Adrenal gland (tissue), 9 donors: ENCODE measurements at regions not wholly inside any gene's neighbourhood (a gene's known extent, or its start where the extent isn't known, plus 50 kb on each side); places are given as distances from the start of the nearest gene placed in this dataset.

Experiments
- DNase-seq, 7 donors: peaks; one replicate each; pipeline ENCODE4 v3.0.0-alpha.2; 2019 to 2020
- H3K27ac ChIP-seq, 5 donors: fragments of 200-600 bp; sonication (generic) in 4 of 5; 1 replicate in 3 of 5; 2 replicates in 2 of 5; pipeline versions ENCODE4 v1.5.1 to v1.8.0; 2016 to 2020; ENCODE audit warnings: mild to moderate bottlenecking in 1 of 5
- H3K27me3 ChIP-seq: fragments of 200-600 bp; 2 replicates; pipeline ENCODE4 v1.8.0; 2021
- H3K36me3 ChIP-seq, 2 donors: fragments of 200-600 bp; replicated peaks in 1 of 2; 1 replicate in 1 of 2; 2 replicates in 1 of 2; pipeline versions ENCODE4 v1.5.1 to v1.8.0; 2018 to 2022
- H3K4me1 ChIP-seq, 2 donors: fragments of 200-600 bp; replicated peaks in 1 of 2; 1 replicate in 1 of 2; 2 replicates in 1 of 2; pipeline versions ENCODE4 v1.5.1 to v1.8.0; 2018 to 2021
- H3K4me3 ChIP-seq, 4 donors: fragments of 200-600 bp; sonication (generic) in 3 of 4; one replicate each; pipeline ENCODE4 v1.5.1; 2016 to 2018
- H3K9me3 ChIP-seq, 3 donors: fragments of 200-600 bp; sonication (generic) in 1 of 3; replicated peaks in 1 of 3; 1 replicate in 2 of 3; 2 replicates in 1 of 3; pipeline versions ENCODE4 v1.5.1 to v1.8.0; 2016 to 2021
- POLR2A ChIP-seq, 2 donors: fragments of 450-650 bp; IDR thresholded peaks; one replicate each; pipeline ENCODE4 v1.6.1; 2017; ENCODE audit warnings: antibody characterized with exemption in 2 of 2, mild to moderate bottlenecking in 2 of 2, moderate library complexity in 1 of 2
- WGBS, 4 donors: extraction: QIAGEN DNeasy Blood & Tissue Kit in 2 of 4; methylation state at CpG; one replicate each; pipeline versions ENCODE4 v1.1.5 to v1.1.7; 2013 to 2017; 5-methylcytosine and 5-hydroxymethylcytosine counted together
- intact Hi-C, 2 donors: fragments of 100-400 bp; cut with DNase I; formaldehyde crosslinking; loops; one replicate each; pipeline versions ENCODE4 v1.14.1 to v1.15.0; 2022 to 2023
- TF ChIP-seq, protein P1 (sequence below), 6 experiments: fragments of 450-650 bp in 4 of 6; fragments of 200-600 bp in 2 of 6; sonication (generic) in 1 of 6; IDR thresholded peaks; 1 replicate in 5 of 6; 2 replicates in 1 of 6; pipeline versions ENCODE4 v1.5.1 to v1.8.0; 2016 to 2021; ENCODE audit warnings: antibody characterized with exemption in 6 of 6, mild to moderate bottlenecking in 2 of 6, moderate library complexity in 1 of 6
- donor health status: healthy with polysubstance abuse.
- donor health status: Bipolar disorder and iron deficiency.
- donor health status: DM: yes; HTN: yes; CAD: no.
- donor health status: DM: no; HTN: no; CAD: no.
- donor health status: DM: no; HTN: no; CAD: no.

DNA sequence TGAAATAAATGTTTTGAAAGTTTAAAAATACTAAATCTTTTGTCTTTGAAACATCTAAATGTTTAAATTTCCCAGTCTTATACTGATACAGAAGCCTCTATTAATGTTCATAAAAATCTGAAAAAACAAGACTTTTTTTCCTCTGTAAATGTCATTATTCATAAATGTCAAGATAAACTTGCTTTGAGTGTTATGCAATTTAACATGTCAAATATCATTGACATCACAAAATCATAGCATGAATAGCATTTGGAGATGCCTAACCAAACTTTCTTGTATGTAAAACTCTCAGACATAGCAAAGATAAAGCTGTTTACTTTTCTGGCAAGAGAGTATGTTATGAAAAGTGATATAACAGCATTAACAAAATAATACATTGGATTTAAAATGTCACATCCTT is 128.0 kb upstream of the CDH19 start:
- Histone ChIP-seq H3K27ac (no peak overlapping the region), H3K36me3 (no peaks in the 10 kb centered on the region), H3K9me3 (no peaks in the 10 kb centered on the region), H3K4me1 (peaks cover 0 to 5% of the 10 kb centered on the region in 2 donors), H3K4me3 (no peak overlapping the region), H3K27me3 (no peaks in the 10 kb centered on the region)
- DNase-seq: no peak
- intact Hi-C loops: no loop called here
- no peak for TF ChIP-seq POLR2A (IDR thresholded peaks at IDR 0.05)
- TF ChIP-seq, protein P1, sequence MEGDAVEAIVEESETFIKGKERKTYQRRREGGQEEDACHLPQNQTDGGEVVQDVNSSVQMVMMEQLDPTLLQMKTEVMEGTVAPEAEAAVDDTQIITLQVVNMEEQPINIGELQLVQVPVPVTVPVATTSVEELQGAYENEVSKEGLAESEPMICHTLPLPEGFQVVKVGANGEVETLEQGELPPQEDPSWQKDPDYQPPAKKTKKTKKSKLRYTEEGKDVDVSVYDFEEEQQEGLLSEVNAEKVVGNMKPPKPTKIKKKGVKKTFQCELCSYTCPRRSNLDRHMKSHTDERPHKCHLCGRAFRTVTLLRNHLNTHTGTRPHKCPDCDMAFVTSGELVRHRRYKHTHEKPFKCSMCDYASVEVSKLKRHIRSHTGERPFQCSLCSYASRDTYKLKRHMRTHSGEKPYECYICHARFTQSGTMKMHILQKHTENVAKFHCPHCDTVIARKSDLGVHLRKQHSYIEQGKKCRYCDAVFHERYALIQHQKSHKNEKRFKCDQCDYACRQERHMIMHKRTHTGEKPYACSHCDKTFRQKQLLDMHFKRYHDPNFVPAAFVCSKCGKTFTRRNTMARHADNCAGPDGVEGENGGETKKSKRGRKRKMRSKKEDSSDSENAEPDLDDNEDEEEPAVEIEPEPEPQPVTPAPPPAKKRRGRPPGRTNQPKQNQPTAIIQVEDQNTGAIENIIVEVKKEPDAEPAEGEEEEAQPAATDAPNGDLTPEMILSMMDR (IDR thresholded peaks at IDR 0.05): no peak

GRCh38 chr18:66729442-66730239 is 125.8 kb upstream of the CDH19 start:
- Histone ChIP-seq H3K36me3 (no peaks in the 10 kb centered on the region), H3K27ac (no peak overlapping the region), H3K9me3 (no peaks in the 10 kb centered on the region), H3K4me1 (peaks cover 0 to 5% of the 10 kb centered on the region in 2 donors), H3K27me3 (no peaks in the 10 kb centered on the region), H3K4me3 (no peak overlapping the region)
- DNase-seq: no peak
- no peak for TF ChIP-seq POLR2A (IDR thresholded peaks at IDR 0.05)
- TF ChIP-seq, protein P1 (IDR thresholded peaks at IDR 0.05): no peak
- WGBS, 4 donors: 51 to 55% (median 54%) methylated on average over 2 of the region's 2 CpGs
- intact Hi-C loops: no loop called here

GRCh38 chr18:66728951-66729350 is 125.1 kb upstream of the CDH19 start:
- H3K27ac ChIP-seq: no peak overlapping the region
- H3K36me3 ChIP-seq: no peaks in the 10 kb centered on the region
- WGBS, 4 donors: 87 to 94% (median 92%) methylated on average over 5 of the region's 5 CpGs
- intact Hi-C loops: no loop called here
- no peaks in the 10 kb centered on the region for H3K9me3 ChIP-seq
- no peak for TF ChIP-seq POLR2A (IDR thresholded peaks at IDR 0.05)
- TF ChIP-seq, protein P1 (IDR thresholded peaks at IDR 0.05): no peak
- no peaks in the 10 kb centered on the region for H3K27me3 ChIP-seq
- H3K4me1 ChIP-seq: no peaks in the 10 kb centered on the region
- no peak for DNase-seq
- no peak overlapping the region for H3K4me3 ChIP-seq

DNA sequence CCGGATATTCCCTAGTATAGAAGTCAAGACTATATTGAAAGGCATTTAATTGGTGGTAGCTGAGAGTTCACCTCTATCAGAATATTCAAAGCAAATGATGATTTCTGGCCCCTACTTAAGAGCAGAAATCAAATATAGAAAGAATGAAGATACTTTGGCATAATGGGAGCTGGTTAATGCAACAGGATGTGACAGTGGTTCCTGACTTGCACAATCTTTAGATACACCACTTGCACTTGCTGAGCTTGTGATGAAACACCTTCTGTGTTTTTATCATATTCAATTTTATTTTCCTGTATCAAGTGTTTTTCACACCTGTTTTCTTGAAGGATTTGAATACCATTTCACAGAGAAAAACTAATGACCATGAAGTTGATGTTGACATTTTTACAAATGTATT is 124.1 kb upstream of the CDH19 start:
- Histone ChIP-seq H3K9me3 (no peaks in the 10 kb centered on the region), H3K36me3 (no peaks in the 10 kb centered on the region), H3K4me1 (no peaks in the 10 kb centered on the region), H3K27me3 (no peaks in the 10 kb centered on the region), H3K27ac (no peak overlapping the region), H3K4me3 (no peak overlapping the region)
- TF ChIP-seq POLR2A (IDR thresholded peaks at IDR 0.05): no peak
- TF ChIP-seq, protein P1 (IDR thresholded peaks at IDR 0.05): no peak
- intact Hi-C loops: no loop called here
- DNase-seq: no peak
- 92 to 97% (median 95%) methylated on average over 1 of the region's 1 CpG for WGBS, 4 donors
